Spleen (tissue), 11 donors: ENCODE measurements at regions not wholly inside any gene's neighbourhood (a gene's known extent, or its start where the extent isn't known, plus 50 kb on each side); places are given as distances from the start of the nearest gene placed in this dataset.
A peak's percentile ranks its signal among the peaks of the same experiment; 100 is the strongest.

Experiments
- DNase-seq: peaks from one replicate; pipeline ENCODE4 v3.0.0-alpha.2; 2020
- H3K27ac ChIP-seq, 8 donors: fragments of 200-600 bp; sonication (generic) in 7 of 8; 1 replicate in 4 of 8; 2 replicates in 4 of 8; pipeline versions ENCODE4 v1.5.0 to v1.8.0; 2016 to 2021; ENCODE audit warnings: inconsistent platforms in 4 of 8, mild to moderate bottlenecking in 4 of 8, moderate library complexity in 1 of 8
- H3K27me3 ChIP-seq, 7 donors: fragments of 200-600 bp; sonication (generic) in 6 of 7; replicated peaks in 1 of 7; 1 replicate in 4 of 7; 2 replicates in 3 of 7; pipeline versions ENCODE4 v1.5.0 to v1.8.0; 2016 to 2021; ENCODE audit warnings: inconsistent platforms in 3 of 7, mild to moderate bottlenecking in 1 of 7
- H3K36me3 ChIP-seq, 6 donors: fragments of 200-600 bp; sonication (generic) in 5 of 6; 1 replicate in 4 of 6; 2 replicates in 2 of 6; pipeline versions ENCODE4 v1.5.0 to v1.8.0; 2016 to 2021; ENCODE audit warnings: inconsistent platforms in 2 of 6
- H3K4me1 ChIP-seq, 6 donors: fragments of 200-600 bp; sonication (generic) in 5 of 6; 1 replicate in 3 of 6; 2 replicates in 3 of 6; pipeline versions ENCODE4 v1.5.0 to v1.8.0; 2016 to 2021; ENCODE audit warnings: inconsistent platforms in 3 of 6
- H3K4me3 ChIP-seq, 8 donors: fragments of 200-600 bp; sonication (generic) in 7 of 8; 1 replicate in 4 of 8; 2 replicates in 4 of 8; pipeline versions ENCODE4 v1.5.0 to v1.8.0; 2016 to 2021; ENCODE audit warnings: inconsistent platforms in 4 of 8, mild to moderate bottlenecking in 4 of 8, moderate library complexity in 2 of 8
- H3K9me3 ChIP-seq, 8 donors: fragments of 200-600 bp; sonication (generic) in 7 of 8; 1 replicate in 4 of 8; 2 replicates in 4 of 8; pipeline versions ENCODE4 v1.5.0 to v1.8.0; 2016 to 2021; ENCODE audit warnings: inconsistent platforms in 4 of 8
- CTCF ChIP-seq, 11 experiments: fragments of 200-600 bp in 7 of 11; fragments of 450-650 bp in 4 of 11; sonication (generic) in 4 of 11; IDR thresholded peaks in 8 of 11; conservative IDR thresholded peaks in 3 of 11; 1 replicate in 7 of 11; 2 replicates in 4 of 11; pipeline versions ENCODE4 v1.4.0 to v1.8.0; 2016 to 2021; ENCODE audit warnings: antibody characterized with exemption in 11 of 11, inconsistent platforms in 4 of 11, mild to moderate bottlenecking in 1 of 11
- POLR2A ChIP-seq, 3 donors: fragments of 450-650 bp; IDR thresholded peaks; one replicate each; pipeline ENCODE4 v1.5.1; 2017; ENCODE audit warnings: antibody characterized with exemption in 3 of 3, mild to moderate bottlenecking in 1 of 3
- POLR2AphosphoS5 ChIP-seq, 3 donors: sonication (generic); formaldehyde crosslinking; IDR thresholded peaks; one replicate each; pipeline ENCODE4 v1.5.1; 2017; ENCODE audit warnings: antibody characterized with exemption in 3 of 3
- WGBS, 5 donors: extraction: QIAGEN DNeasy Blood & Tissue Kit in 3 of 5; methylation state at CpG; one replicate each; pipeline versions ENCODE4 v1.1.5 to v1.1.7; 2013 to 2018; 5-methylcytosine and 5-hydroxymethylcytosine counted together
- intact Hi-C: fragments of 100-400 bp; cut with DNase I; formaldehyde crosslinking; loops from one replicate; pipeline ENCODE4 v1.15.0; 2023; ENCODE audit warnings: low total_unique reads
- donor health status: healthy with polysubstance abuse.
- donor health status: DM: no; HTN: no; CAD: no; lungs with moderate emphysema.
- donor health status: DM: no; HTN: no; CAD: no.
- donor health status: Bipolar disorder and iron deficiency.
- donor health status: healthy.
- donor health status: DM: no; HTN: no; CAD: no.
- donor health status: DM: yes; HTN: yes; CAD: no.

- Histone ChIP-seq H3K36me3 (no peaks in the 10 kb centered on the region), H3K27ac (no peak overlapping the region), H3K4me3 (no peak overlapping the region), H3K4me1 (no peaks in the 10 kb centered on the region), H3K9me3 (no peaks in the 10 kb centered on the region), H3K27me3 (no peaks in the 10 kb centered on the region)
- intact Hi-C loops, result no loop called here
- TF ChIP-seq CTCF (IDR thresholded peaks at IDR 0.05 in 8 of 11, conservative IDR thresholded peaks at IDR 0.05 in 3 of 11) (no peak), POLR2A (IDR thresholded peaks at IDR 0.05) (no peak), POLR2AphosphoS5 (IDR thresholded peaks at IDR 0.05) (no peak)
- WGBS, 5 donors, result 64 to 78% (median 68%) methylated on average over 4 to 5 of the region's 5 CpGs
- no peak for DNase-seq
Measured at GRCh38 chr3:113111011-113111707, 100.2 kb upstream of the BOC start.

GRCh38 chr3:113113361-113113760 lies 98.0 kb upstream of the BOC start:
- intact Hi-C loops, result no loop called here
- H3K4me1 ChIP-seq, result no peaks in the 10 kb centered on the region

GRCh38 chr3:113117511-113118234 lies 93.7 kb upstream of the BOC start:
- Histone ChIP-seq H3K27me3 (no peaks in the 10 kb centered on the region), H3K27ac (peak overlapping the region in 6 of 8 donors; percentile 14 to 54 (median 29)), H3K9me3 (no peaks in the 10 kb centered on the region), H3K4me1 (no peaks in the 10 kb centered on the region), H3K4me3 (no peak overlapping the region), H3K36me3 (no peaks in the 10 kb centered on the region)
- 43 to 64% (median 61%) methylated on average over 1 of the region's 1 CpG for WGBS, 5 donors
- intact Hi-C loops, result no loop called here
- TF ChIP-seq POLR2A (IDR thresholded peaks at IDR 0.05) (no peak), CTCF (IDR thresholded peaks at IDR 0.05 in 8 of 11, conservative IDR thresholded peaks at IDR 0.05 in 3 of 11) (no peak), POLR2AphosphoS5 (IDR thresholded peaks at IDR 0.05) (no peak)
- DNase-seq, result no peak

More at GRCh38 chr3:113113361-113113760, 98.0 kb upstream of the BOC start:
- H3K9me3 ChIP-seq, result no peaks in the 10 kb centered on the region
- no peak overlapping the region for H3K4me3 ChIP-seq
- no peaks in the 10 kb centered on the region for H3K27me3 ChIP-seq
- no peak for DNase-seq
- TF ChIP-seq CTCF (IDR thresholded peaks at IDR 0.05 in 8 of 11, conservative IDR thresholded peaks at IDR 0.05 in 3 of 11), result no peak
- TF ChIP-seq POLR2AphosphoS5 (IDR thresholded peaks at IDR 0.05), result no peak
- TF ChIP-seq POLR2A (IDR thresholded peaks at IDR 0.05), result no peak
- H3K36me3 ChIP-seq, result no peaks in the 10 kb centered on the region
- no peak overlapping the region for H3K27ac ChIP-seq

GRCh38 chr3:113118336-113118735 lies 93.0 kb upstream of the BOC start:
- Histone ChIP-seq H3K9me3 (no peaks in the 10 kb centered on the region), H3K27ac (peak overlapping the region in 5 of 8 donors; percentile 19 to 54 (median 34)), H3K27me3 (no peaks in the 10 kb centered on the region), H3K4me3 (no peak overlapping the region), H3K4me1 (no peaks in the 10 kb centered on the region), H3K36me3 (no peaks in the 10 kb centered on the region)
- DNase-seq, result no peak
- intact Hi-C loops, result no loop called here
- no peak for TF ChIP-seq CTCF (IDR thresholded peaks at IDR 0.05 in 8 of 11, conservative IDR thresholded peaks at IDR 0.05 in 3 of 11)
- TF ChIP-seq POLR2A (IDR thresholded peaks at IDR 0.05), result no peak
- 95 to 100% (median 95%) methylated on average over 1 of the region's 1 CpG for WGBS, 5 donors
